SK-N-MC (cell line): ENCODE measurements at regions not wholly inside any gene's neighbourhood (a gene's known extent, or its start where the extent isn't known, plus 50 kb on each side); places are given as distances from the start of the nearest gene placed in this dataset.

Source experiments
- EZH2 ChIP-seq: fragments of 200-600 bp; sonication (generic); IDR thresholded peaks from one replicate; pipeline ENCODE4 v1.6.1; 2017; ENCODE audit warnings: antibody characterized with exemption
- FOXP2 ChIP-seq: optimal IDR thresholded peaks from 2 replicates; pipeline ENCODE3; 2011; ENCODE audit warnings: mild to moderate bottlenecking, moderate library complexity; ENCODE audit not compliant: insufficient read depth; ENCODE audit errors: extremely low read length, control extremely low read depth
- POLR2AphosphoS5 ChIP-seq: IDR thresholded peaks from 2 replicates; pipeline ENCODE4 v1.6.1; 2012; ENCODE audit warnings: mild to moderate bottlenecking, low read depth, low read length, borderline replicate concordance

DNA sequence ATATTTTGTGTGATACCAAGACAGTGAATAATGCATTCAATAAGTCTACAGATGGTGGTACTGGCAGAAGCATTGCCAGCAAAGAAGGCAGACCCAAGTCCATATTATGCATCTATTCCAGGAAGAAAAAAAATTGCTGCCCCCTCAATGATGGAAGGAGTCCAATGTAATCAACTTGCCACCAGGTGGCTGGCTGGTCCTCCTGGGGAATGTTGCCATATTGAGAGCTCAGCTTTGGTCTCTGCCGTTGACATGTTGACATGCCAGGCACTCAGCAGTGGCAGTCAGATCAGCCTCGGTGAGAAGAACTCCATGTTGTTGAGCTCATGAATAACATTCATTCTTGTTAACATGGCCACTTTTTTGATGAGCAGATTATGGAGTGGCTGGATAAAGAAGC, 298.5 kb downstream of the IGSF11 start:
- TF ChIP-seq POLR2AphosphoS5 (no peak), EZH2 (no peak), FOXP2 (no peak)
